Endothelial cell of umbilical vein (primary cell): ENCODE measurements at regions not wholly inside any gene's neighbourhood (a gene's known extent, or its start where the extent isn't known, plus 50 kb on each side); places are given as distances from the start of the nearest gene placed in this dataset.

Experiments
- BruUV-seq: library from RNA; stranded (reverse); fragments of 400-500 nt; replicated peaks from 2 replicates; lab custom pipeline; 2021; lab: Mats Ljungman, UMichigan
- CTCF ChIA-PET: fragments of 300-600, 350-600 bp; sonication (Branson Sonifier 250); formaldehyde crosslinking; loops from one replicate; lab custom pipeline; 2021; ENCODE audit warnings: antibody characterized with exemption, inconsistent platforms; lab: Charles Lee
- POLR2A ChIA-PET: fragments of 300-600, 350-600 bp; sonication (Branson Sonifier 250); formaldehyde crosslinking; loops from one replicate; lab custom pipeline; 2021; ENCODE audit warnings: antibody characterized with exemption, inconsistent platforms; lab: Charles Lee
- DNase-seq: peaks from one replicate; pipeline ENCODE4 v3.0.0-alpha.2; 2011; ENCODE audit warnings: low read depth, low spot score
- FAIRE-seq: peaks from 2 replicates; lab custom pipeline; 2011; peaks lifted over from hg19 to GRCh38; lab: Jason Lieb, UNC
- H2AFZ ChIP-seq: 2 replicates; pipeline ENCODE4 v1.6.0; 2012; ENCODE audit warnings: low read depth, low read length, control low read depth, inconsistent platforms
- H3K27ac ChIP-seq: 2 replicates; pipeline ENCODE4 v1.5.1; 2011; ENCODE audit warnings: low read depth, mild to moderate bottlenecking, control low read depth, low read length, moderate library complexity; ENCODE audit not compliant: insufficient read depth
- H3K27me3 ChIP-seq, 2 experiments: 2 replicates each; pipeline versions ENCODE4 v1.6.0 to v1.6.1; 2011; ENCODE audit warnings: low read length in 2 of 2, mixed read lengths in 1 of 2; ENCODE audit not compliant: control insufficient read depth in 2 of 2, insufficient read depth in 2 of 2
- H3K36me3 ChIP-seq, 2 experiments: 2 replicates in 1 of 2; 3 replicates in 1 of 2; pipeline ENCODE4 v1.5.1; 2011; ENCODE audit warnings: low read length in 2 of 2, mild to moderate bottlenecking in 1 of 2, moderate library complexity in 1 of 2; ENCODE audit not compliant: control insufficient read depth in 2 of 2, insufficient read depth in 2 of 2; ENCODE audit errors: extremely low read depth in 1 of 2
- H3K4me1 ChIP-seq: 3 replicates; pipeline ENCODE4 v1.5.1; 2011; ENCODE audit warnings: mild to moderate bottlenecking, low read length; ENCODE audit not compliant: control insufficient read depth, insufficient read depth; ENCODE audit errors: extremely low read depth
- H3K4me2 ChIP-seq: 2 replicates; pipeline ENCODE4 v1.6.1; 2011; ENCODE audit warnings: low read length, control low read depth, mixed read lengths; ENCODE audit not compliant: insufficient read depth
- H3K4me3 ChIP-seq, 3 experiments: fragments of 200-600 bp in 1 of 3; sonication (generic), shearing (Covaris generic) in 1 of 3; replicated peaks in 1 of 3; 2 replicates each; pipeline ENCODE4 v1.5.1; 2011 to 2016; ENCODE audit warnings: control low read depth in 3 of 3, low read length in 3 of 3, mild to moderate bottlenecking in 2 of 3, inconsistent platforms in 1 of 3, low read depth in 1 of 3, moderate library complexity in 1 of 3; ENCODE audit not compliant: insufficient read depth in 1 of 3
- H3K79me2 ChIP-seq: 2 replicates; pipeline ENCODE4 v1.6.0; 2012; ENCODE audit warnings: low read length, inconsistent platforms; ENCODE audit not compliant: control insufficient read depth, insufficient read depth
- H3K9ac ChIP-seq: replicated peaks from 2 replicates; pipeline ENCODE3; 2011; ENCODE audit warnings: low read length, control low read depth; ENCODE audit not compliant: insufficient read depth; ENCODE audit errors: extremely low read depth
- H3K9me1 ChIP-seq: replicated peaks from 3 replicates; pipeline ENCODE4 v1.6.0; 2011; ENCODE audit warnings: mild to moderate bottlenecking, low read length; ENCODE audit not compliant: control insufficient read depth, insufficient read depth; ENCODE audit errors: extremely low read depth
- H3K9me3 ChIP-seq: replicated peaks from 2 replicates; pipeline ENCODE4 v1.5.1; 2012; ENCODE audit warnings: low read length, inconsistent platforms; ENCODE audit not compliant: control insufficient read depth, insufficient read depth
- H4K20me1 ChIP-seq: replicated peaks from 2 replicates; pipeline ENCODE3; 2011; ENCODE audit warnings: mild to moderate bottlenecking, low read length; ENCODE audit not compliant: control insufficient read depth, insufficient read depth; ENCODE audit errors: extremely low read depth
- EZH2 ChIP-seq: IDR thresholded peaks from 2 replicates; pipeline ENCODE4 v1.6.1; 2012; ENCODE audit warnings: borderline replicate concordance, low read depth, mild to moderate bottlenecking, moderate library complexity, low read length, inconsistent platforms; ENCODE audit not compliant: severe bottlenecking
- FOS ChIP-seq: IDR thresholded peaks from 2 replicates; pipeline ENCODE4 v1.6.1; 2011; ENCODE audit warnings: mild to moderate bottlenecking, low read length, moderate library complexity, borderline replicate concordance; ENCODE audit not compliant: insufficient read depth
- GATA2 ChIP-seq: IDR thresholded peaks from 2 replicates; pipeline ENCODE4 v1.7.0; 2011; ENCODE audit warnings: low read depth, mild to moderate bottlenecking, moderate library complexity, mixed read lengths, low read length; ENCODE audit not compliant: insufficient read length, insufficient read depth
- JUN ChIP-seq: IDR thresholded peaks from 2 replicates; pipeline ENCODE4 v1.6.1; 2011; ENCODE audit warnings: borderline replicate concordance, low read depth; ENCODE audit not compliant: insufficient read length, insufficient read depth
- MYC ChIP-seq: IDR thresholded peaks from one replicate; pipeline ENCODE4 v1.6.1; 2011; ENCODE audit warnings: mild to moderate bottlenecking, low read depth, low read length
- POLR2A ChIP-seq: IDR thresholded peaks from 2 replicates; pipeline ENCODE4 v1.6.1; 2012; ENCODE audit warnings: low read depth, mild to moderate bottlenecking, control low read depth, low read length
- POLR2AphosphoS5 ChIP-seq: IDR thresholded peaks from 2 replicates; pipeline ENCODE4 v1.6.1; 2012; ENCODE audit warnings: low read depth, mild to moderate bottlenecking, control low read depth, low read length, moderate library complexity; ENCODE audit not compliant: insufficient read depth
- dilution Hi-C: fragments of 300-500 bp; cut with MboI; formaldehyde crosslinking; loops from one replicate; pipeline ENCODE4 v1.15.0; 2019; ENCODE audit warnings: low sequenced_read_pairs; ENCODE audit not compliant: extremely low pct_ligation_motif_present
- intact Hi-C: fragments of 100-400 bp; cut with micrococcal nuclease; formaldehyde crosslinking; loops from one replicate; pipeline ENCODE4 v1.10.0; 2022
- TF ChIP-seq, protein P1 (sequence below), 2 donors: IDR thresholded peaks; 1 replicate in 1 of 2; 2 replicates in 1 of 2; pipeline ENCODE4 v1.5.1; 2011; ENCODE audit warnings: low read length in 2 of 2, mild to moderate bottlenecking in 2 of 2, moderate library complexity in 2 of 2, control low read depth in 1 of 2, inconsistent platforms in 1 of 2, low read depth in 1 of 2; ENCODE audit not compliant: insufficient read depth in 1 of 2; ENCODE audit errors: extremely low read depth in 1 of 2
- TF ChIP-seq, protein P2 (sequence below): IDR thresholded peaks from 2 replicates; pipeline ENCODE4 v1.6.1; 2011; ENCODE audit not compliant: insufficient read depth, insufficient read length

DNA sequence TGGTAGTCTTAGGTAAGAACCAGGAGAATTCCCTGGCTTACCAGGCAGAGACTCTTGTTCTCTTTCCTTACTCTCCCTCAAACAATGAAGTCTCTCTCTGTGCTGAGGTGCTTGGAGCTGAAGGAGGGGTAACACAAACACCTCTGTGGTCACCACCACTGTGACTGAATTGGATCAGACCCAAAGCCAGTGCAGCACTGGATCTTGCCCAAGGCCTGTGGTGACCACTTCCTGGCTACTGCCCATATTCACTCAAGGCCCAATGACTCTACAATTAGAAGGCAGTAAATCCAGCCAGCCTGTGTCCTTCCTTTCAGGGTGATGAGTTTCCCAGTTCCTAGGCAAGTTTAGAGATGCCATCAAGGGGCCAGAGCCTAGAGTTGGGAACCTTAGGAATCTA lies 706.8 kb downstream of the SLC4A3 start:
- TF ChIP-seq MYC = no peak
- TF ChIP-seq EZH2 = no peak
- TF ChIP-seq, protein P1, sequence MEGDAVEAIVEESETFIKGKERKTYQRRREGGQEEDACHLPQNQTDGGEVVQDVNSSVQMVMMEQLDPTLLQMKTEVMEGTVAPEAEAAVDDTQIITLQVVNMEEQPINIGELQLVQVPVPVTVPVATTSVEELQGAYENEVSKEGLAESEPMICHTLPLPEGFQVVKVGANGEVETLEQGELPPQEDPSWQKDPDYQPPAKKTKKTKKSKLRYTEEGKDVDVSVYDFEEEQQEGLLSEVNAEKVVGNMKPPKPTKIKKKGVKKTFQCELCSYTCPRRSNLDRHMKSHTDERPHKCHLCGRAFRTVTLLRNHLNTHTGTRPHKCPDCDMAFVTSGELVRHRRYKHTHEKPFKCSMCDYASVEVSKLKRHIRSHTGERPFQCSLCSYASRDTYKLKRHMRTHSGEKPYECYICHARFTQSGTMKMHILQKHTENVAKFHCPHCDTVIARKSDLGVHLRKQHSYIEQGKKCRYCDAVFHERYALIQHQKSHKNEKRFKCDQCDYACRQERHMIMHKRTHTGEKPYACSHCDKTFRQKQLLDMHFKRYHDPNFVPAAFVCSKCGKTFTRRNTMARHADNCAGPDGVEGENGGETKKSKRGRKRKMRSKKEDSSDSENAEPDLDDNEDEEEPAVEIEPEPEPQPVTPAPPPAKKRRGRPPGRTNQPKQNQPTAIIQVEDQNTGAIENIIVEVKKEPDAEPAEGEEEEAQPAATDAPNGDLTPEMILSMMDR (IDR thresholded peaks at IDR 0.05; ENCODE audit: extremely low read depth in 1 of 2, insufficient read depth in 1 of 2, low read depth in 1 of 2, low read length in 2 of 2) = no peak
- TF ChIP-seq, protein P2, sequence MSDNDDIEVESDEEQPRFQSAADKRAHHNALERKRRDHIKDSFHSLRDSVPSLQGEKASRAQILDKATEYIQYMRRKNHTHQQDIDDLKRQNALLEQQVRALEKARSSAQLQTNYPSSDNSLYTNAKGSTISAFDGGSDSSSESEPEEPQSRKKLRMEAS = no peak
- no peak overlapping the region for H3K4me2 ChIP-seq
- no peak overlapping the region for H2AFZ ChIP-seq
- no peaks in the 10 kb centered on the region for H3K9me1 ChIP-seq
- no peaks in the 10 kb centered on the region for H4K20me1 ChIP-seq
- no peaks in the 10 kb centered on the region for H3K27me3 ChIP-seq
- dilution Hi-C loops (no loop called here), intact Hi-C loops (no loop called here)
- no TSS peak for BruUV-seq
- ChIA-PET CTCF (no interaction called here), POLR2A (no interaction called here)
- H3K9ac ChIP-seq = no peak overlapping the region
- no peaks in the 10 kb centered on the region for H3K79me2 ChIP-seq
- FAIRE-seq (no peak), DNase-seq (no peak)
- H3K36me3 ChIP-seq = no peaks in the 10 kb centered on the region
- no peak overlapping the region for H3K4me3 ChIP-seq
- no peak overlapping the region for H3K27ac ChIP-seq
- no peaks in the 10 kb centered on the region for H3K4me1 ChIP-seq
- peaks cover 2% of the 10 kb centered on the region for H3K9me3 ChIP-seq

DNA sequence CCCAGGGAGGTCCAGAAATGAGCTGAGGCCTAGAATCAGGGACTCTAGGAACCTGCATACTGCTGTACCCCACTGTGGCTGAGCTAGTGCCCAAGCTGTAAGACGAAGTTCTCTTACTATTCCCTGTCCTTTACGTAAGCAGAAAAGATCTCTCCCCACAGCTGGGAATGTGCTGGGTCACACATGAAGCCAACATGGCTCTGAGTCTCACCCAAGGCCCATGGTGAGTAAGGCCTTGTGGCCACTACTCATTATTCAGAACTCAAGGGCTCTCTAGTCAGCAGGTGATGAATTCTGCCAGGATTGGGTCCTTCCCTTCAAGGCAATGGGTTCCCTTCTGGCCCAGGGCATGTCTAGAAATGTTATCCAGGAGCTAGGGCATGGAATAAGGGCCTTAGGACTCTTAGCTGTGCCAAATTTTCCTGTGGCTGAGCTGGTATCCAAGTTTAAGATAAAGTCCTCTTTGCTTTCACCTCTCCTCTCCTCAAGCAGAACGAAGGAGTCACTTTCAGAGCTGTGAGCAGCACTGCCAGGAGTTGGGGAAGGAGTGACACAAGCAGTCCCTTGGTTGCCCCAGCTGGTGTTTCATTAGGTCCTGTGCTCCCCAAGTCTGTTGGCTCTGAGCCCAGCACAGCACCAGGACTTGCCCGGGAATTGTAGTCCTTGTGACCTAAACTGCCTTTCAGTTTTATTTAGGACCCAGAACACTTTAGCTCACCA lies 707.6 kb downstream of the SLC4A3 start:
- H3K4me3 ChIP-seq = no peak overlapping the region
- no peak overlapping the region for H2AFZ ChIP-seq
- DNase-seq (no peak), FAIRE-seq (no peak)
- no TSS peak for BruUV-seq
- no peaks in the 10 kb centered on the region for H3K9me1 ChIP-seq
- ChIA-PET CTCF (no interaction called here), POLR2A (no interaction called here)
- dilution Hi-C loops (no loop called here), intact Hi-C loops (no loop called here)
- H3K27me3 ChIP-seq = no peaks in the 10 kb centered on the region
- H3K4me1 ChIP-seq = no peaks in the 10 kb centered on the region
- no peaks in the 10 kb centered on the region for H4K20me1 ChIP-seq
- no peaks in the 10 kb centered on the region for H3K79me2 ChIP-seq
- H3K9ac ChIP-seq = no peak overlapping the region
- H3K36me3 ChIP-seq = no peaks in the 10 kb centered on the region
- H3K4me2 ChIP-seq = no peak overlapping the region
- TF ChIP-seq, protein P2 = no peak
- TF ChIP-seq MYC (no peak), GATA2 (no peak), POLR2AphosphoS5 (no peak), EZH2 (no peak), POLR2A (no peak), JUN (no peak), FOS (no peak)
- TF ChIP-seq, protein P1 (IDR thresholded peaks at IDR 0.05; ENCODE audit: extremely low read depth in 1 of 2, insufficient read depth in 1 of 2, low read depth in 1 of 2, low read length in 2 of 2) = no peak
- H3K9me3 ChIP-seq = peaks cover 2% of the 10 kb centered on the region
- H3K27ac ChIP-seq = no peak overlapping the region
